GM18861 (cell line): ENCODE measurements at regions not wholly inside any gene's neighbourhood (a gene's known extent, or its start where the extent isn't known, plus 50 kb on each side); places are given as distances from the start of the nearest gene placed in this dataset.
A peak's percentile ranks its signal among the peaks of the same experiment; 100 is the strongest.

Source experiments
- ATAC-seq: cut with Tn5 transposase; IDR thresholded peaks from one replicate; pipeline ENCODE4 v1.9.1; 2021; ENCODE audit not compliant: unreplicated experiment

- no peak for ATAC-seq
Measured at GRCh38 chr1:75984781-75985180, 52.6 kb upstream of the ASB17 start.

- peak; percentile 91 for ATAC-seq
Measured at GRCh38 chr1:75985827-75986226, 53.6 kb upstream of the ASB17 start.

GRCh38 chr1:75986478-75986877 is 54.3 kb upstream of the ASB17 start:
- no peak for ATAC-seq

- no peak for ATAC-seq
Measured at GRCh38 chr1:75989121-75989520, 56.9 kb upstream of the ASB17 start.

DNA sequence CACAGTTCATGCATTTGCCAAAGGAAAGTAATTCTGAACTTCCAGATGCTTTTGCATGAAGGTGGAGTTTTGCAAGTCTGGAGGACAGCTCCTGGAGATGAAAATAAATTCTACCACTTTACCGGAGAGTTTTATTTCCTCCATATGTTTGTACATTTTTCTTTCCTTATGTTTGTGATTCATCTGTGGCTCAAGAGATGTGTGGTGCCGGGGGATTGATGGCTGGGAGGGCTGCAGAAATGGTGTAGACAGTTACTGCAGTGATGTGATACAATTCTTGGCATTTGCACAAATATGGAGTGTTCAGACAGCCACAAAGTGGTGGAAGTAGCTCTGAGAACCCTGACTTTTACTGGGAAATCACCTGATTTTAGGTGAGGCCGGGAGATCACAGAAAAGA is 58.5 kb upstream of the ASB17 start:
- ATAC-seq, result no peak

DNA sequence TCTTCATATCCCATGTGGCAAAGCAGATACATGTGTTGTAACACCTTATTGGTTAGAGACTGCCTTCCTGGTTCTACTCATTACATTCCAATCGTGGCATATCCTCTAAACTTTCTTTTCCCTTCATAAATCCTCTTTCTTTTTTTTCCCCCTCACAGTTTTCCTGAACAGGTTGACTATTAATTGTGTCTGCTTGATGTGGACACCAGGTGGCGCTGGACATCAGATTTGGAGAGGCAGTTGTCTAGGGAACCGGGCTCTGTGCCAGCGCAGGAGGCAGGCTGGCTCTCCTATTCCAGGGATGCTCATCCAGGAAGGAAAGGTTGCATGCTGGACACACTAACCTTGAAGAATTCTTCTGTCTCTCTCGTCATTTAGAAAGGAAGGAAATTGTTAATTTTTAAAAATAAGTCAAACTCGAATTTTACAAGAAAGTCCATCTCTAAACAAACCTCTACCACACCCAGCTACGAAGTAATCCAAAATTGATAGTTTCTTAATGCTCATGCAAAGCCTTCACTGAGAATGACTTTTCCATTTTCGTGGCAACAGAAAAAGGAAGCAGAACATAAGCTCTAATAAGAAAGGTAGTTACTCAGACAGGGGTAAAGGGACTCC is 59.4 kb upstream of the ASB17 start:
- ATAC-seq, result peak; percentile 74

- ATAC-seq, result no peak
Measured at GRCh38 chr1:75992312-75992711, 60.1 kb upstream of the ASB17 start.

GRCh38 chr1:75993661-75994060 is 61.5 kb upstream of the ASB17 start:
- no peak for ATAC-seq

DNA sequence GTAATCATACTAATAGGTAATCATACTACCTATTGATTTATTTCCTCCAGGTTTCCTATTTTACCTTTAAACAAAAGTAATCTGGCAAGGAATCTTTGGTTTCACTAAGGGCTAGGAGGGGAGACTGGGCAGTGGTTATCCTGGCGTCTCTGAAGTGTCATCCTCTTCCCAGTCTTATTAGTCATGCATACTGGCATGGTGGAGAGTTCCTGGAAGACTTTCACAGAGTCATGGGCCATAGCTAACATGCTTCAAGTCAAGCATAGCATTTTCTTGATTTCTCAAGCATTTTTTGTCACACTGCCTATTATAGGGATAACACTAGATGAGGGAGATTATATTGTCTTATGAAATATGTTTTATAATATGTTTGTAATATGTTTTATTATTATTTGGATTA is 64.0 kb upstream of the ASB17 start:
- ATAC-seq, result no peak

GRCh38 chr1:75999034-75999433 is 66.8 kb upstream of the ASB17 start:
- no peak for ATAC-seq

DNA sequence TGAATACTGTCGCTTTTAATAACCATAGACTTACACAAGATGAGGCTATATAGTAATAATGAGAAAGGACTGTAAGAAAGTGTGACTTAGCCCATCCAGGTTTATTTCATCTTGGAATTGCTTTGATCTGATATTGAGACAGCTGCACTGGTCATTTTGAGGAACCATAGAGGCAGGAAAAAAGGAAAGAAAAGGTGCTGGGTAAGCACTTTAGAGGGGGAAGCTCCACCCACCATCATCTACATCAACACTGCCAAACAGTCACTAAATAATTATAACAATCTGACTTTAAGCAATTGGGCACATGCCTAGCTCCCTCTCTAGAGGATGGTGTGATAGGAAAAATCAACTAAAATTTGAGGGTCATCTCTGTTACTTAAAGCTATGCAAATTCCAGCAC is 70.6 kb upstream of the ST6GALNAC3 start:
- no peak for ATAC-seq

GRCh38 chr1:76005765-76006164 is 68.8 kb upstream of the ST6GALNAC3 start:
- no peak for ATAC-seq

- no peak for ATAC-seq
Measured at GRCh38 chr1:76006234-76006633, 68.3 kb upstream of the ST6GALNAC3 start.

- ATAC-seq, result no peak
Measured at GRCh38 chr1:76010802-76011201, 63.7 kb upstream of the ST6GALNAC3 start.

DNA sequence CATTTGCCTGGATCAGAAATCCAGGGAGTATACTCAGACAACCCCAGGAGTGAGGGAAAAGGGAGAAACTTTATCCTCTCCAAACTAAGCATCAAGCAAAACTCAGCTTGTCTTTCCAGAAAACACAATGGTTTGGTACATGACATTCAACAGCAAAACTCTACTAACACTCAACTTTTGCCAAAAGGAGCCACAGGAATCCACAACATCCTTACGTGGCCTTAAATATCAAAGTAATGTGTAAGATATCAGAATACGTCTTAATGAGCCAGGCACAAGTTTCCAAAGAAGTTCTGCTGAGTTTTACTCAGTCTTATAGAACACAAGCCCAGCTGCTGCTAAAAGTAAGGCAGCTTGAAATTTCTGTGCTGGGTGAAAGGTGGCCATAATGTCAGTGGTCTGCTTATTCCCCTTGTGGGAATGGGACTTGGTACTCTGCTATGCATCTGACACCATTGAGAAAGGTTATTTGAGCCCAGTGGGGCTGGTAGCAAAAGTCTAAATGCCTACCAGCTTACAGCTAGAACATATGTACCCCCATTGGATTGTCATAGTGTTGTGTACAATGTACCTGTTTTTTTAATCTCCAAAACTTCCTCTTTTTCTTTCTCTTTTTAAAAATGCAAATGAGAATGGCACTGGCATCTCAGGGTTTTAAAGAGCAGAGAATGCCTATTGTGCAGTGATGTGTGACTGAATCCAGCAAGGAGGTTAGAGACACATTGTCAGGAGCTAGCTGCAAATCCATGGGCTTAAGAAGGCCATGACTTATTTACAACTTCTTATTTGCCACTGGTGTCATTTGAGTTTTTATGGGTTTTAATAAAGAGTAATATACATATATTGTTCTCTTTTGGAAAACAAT is 62.0 kb upstream of the ST6GALNAC3 start:
- no peak for ATAC-seq

- no peak for ATAC-seq
Measured at GRCh38 chr1:76013206-76013581, 61.4 kb upstream of the ST6GALNAC3 start.

- no peak for ATAC-seq
Measured at GRCh38 chr1:76015478-76016103, 59.0 kb upstream of the ST6GALNAC3 start.

GRCh38 chr1:76018045-76018444 is 56.5 kb upstream of the ST6GALNAC3 start:
- ATAC-seq, result no peak

DNA sequence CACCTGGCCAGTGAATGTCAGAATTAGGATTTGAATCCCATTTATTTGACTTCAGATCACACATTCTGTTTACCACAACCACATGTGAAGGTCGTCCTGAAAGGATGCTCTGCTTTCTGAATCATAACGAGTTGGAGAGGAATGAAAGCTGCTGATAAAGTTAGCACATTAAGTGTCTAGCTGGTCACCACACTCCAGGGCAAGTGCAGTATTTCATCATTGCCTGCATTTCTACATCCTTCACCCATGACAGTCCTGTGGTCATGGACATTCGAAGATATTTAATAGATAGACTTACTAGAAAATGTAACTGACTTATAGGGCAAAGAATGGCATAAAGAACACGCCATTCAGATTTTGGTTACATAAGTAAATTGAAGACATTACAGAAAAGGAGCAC is 52.7 kb upstream of the ST6GALNAC3 start:
- ATAC-seq, result no peak

GRCh38 chr1:76023669-76024435 is 50.7 kb upstream of the ST6GALNAC3 start:
- ATAC-seq, result no peak
